DOHH2 (cell line): ENCODE measurements at regions not wholly inside any gene's neighbourhood (a gene's known extent, or its start where the extent isn't known, plus 50 kb on each side); places are given as distances from the start of the nearest gene placed in this dataset.

Experiments
- EZH2phosphoT487 ChIP-seq: fragments of 200-600 bp; sonication (generic); IDR thresholded peaks from 2 replicates; pipeline ENCODE4 v1.6.1; 2017; ENCODE audit warnings: borderline replicate concordance, mild to moderate bottlenecking, antibody characterized with exemption, low read length, moderate library complexity, mixed read lengths
- TF ChIP-seq, protein P1 (sequence below): fragments of 200-600 bp; sonication (generic); IDR thresholded peaks from one replicate; pipeline ENCODE4 v1.5.1; 2014; ENCODE audit warnings: antibody characterized with exemption, mild to moderate bottlenecking, low read depth, low read length; ENCODE audit not compliant: poor library complexity, severe bottlenecking

DNA sequence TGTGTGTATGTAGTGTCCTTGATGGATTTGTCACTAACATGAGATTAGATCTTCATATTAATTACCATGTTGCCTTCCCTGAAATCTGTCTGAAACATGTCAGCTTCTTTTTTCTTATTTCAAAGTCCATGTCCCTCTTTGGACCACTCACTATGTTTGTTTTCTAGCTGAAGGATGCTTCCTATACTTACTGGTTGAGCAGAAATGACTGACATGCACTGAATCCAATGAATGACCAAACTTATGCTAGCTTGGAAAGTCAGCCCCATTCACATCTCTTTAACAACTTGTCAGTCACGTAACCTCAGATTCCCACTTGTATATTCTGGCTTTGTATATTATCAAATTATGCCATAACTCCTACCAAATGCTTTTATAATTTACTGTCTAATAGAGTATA is 69.9 kb upstream of the STK39 start:
- TF ChIP-seq, protein P1, sequence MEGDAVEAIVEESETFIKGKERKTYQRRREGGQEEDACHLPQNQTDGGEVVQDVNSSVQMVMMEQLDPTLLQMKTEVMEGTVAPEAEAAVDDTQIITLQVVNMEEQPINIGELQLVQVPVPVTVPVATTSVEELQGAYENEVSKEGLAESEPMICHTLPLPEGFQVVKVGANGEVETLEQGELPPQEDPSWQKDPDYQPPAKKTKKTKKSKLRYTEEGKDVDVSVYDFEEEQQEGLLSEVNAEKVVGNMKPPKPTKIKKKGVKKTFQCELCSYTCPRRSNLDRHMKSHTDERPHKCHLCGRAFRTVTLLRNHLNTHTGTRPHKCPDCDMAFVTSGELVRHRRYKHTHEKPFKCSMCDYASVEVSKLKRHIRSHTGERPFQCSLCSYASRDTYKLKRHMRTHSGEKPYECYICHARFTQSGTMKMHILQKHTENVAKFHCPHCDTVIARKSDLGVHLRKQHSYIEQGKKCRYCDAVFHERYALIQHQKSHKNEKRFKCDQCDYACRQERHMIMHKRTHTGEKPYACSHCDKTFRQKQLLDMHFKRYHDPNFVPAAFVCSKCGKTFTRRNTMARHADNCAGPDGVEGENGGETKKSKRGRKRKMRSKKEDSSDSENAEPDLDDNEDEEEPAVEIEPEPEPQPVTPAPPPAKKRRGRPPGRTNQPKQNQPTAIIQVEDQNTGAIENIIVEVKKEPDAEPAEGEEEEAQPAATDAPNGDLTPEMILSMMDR = no peak
- no peak for TF ChIP-seq EZH2phosphoT487
